HG03095 (cell line): ENCODE measurements at regions not wholly inside any gene's neighbourhood (a gene's known extent, or its start where the extent isn't known, plus 50 kb on each side); places are given as distances from the start of the nearest gene placed in this dataset.
"Not testable (repeated sequence)": the region's sequence is repeated elsewhere in the genome, so short reads cannot be mapped to it uniquely, and the experiment has no call there.

Experiments
- ATAC-seq: cut with Tn5 transposase; IDR thresholded peaks from one replicate; pipeline ENCODE4 v1.9.1; 2021; ENCODE audit warnings: moderate library complexity; ENCODE audit not compliant: unreplicated experiment

GRCh38 chr2:176423819-176424218 lies 154.6 kb downstream of the MTX2 start:
- ATAC-seq: no peak

DNA sequence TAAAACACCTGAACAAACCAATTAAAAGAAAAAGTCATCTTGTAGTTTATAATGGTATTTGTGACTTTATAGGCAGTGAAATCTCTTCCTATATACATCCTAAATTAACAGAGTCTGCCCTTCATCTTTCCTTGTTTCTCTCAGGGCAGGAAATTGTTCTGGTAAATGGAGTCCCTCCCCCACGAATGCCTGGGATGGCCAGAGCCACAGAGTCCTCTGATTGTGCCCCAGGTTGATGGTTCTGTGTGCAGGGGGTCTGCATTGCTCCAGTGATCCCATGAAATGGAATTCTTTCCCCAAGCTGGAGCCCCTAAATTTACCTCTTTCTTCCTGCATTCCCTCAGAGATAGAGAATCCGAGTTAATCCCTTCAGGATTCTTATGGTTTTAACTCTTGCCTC lies 155.5 kb downstream of the MTX2 start:
- no peak for ATAC-seq

DNA sequence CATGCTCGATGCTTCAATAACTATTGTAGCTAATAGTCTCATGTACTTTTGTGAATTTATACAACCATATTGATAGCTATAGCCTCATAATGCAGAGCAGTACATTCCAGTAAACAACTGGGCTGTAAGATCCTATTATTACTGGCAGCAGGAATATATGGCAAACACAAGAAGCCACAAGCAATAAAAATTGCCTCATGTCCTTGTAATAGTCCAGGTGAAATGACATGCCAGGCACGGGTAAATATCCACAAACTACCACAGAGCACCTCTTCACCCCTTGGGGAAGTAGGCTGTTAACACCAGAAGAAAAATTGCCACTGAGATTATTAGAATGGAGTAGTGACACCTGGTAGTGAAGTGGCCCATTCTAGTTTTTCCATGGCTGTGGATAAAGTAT lies 158.3 kb downstream of the MTX2 start:
- no peak for ATAC-seq

DNA sequence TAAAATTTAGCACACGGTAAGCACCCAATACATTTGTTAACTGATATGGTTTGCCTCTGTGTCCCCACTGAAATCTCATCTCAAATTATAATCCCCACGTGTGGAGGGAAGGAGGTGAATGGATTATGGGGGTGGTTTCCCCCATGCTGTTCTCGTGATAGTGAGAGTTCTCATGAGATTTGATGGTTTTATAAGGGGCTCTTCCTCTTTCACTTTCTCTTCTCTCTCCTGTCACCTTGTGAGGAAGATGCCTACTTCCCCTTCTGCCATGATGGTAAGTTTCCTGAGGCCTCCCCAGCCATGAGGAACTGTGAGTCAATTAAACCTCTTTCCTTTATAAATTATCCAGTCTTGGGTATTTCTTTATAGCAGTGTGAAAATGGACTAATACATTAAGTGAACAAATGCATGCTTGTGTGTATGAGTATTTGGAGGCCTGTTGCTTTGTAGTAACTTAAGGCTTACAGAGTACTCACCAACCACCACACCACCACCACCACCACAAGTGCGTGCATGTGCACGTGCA lies 159.8 kb downstream of the MTX2 start:
- ATAC-seq: not testable (repeated sequence)

- ATAC-seq: no peak
These were observed 163.2 kb downstream of the MTX2 start for GRCh38 chr2:176432434-176432833.

GRCh38 chr2:176435729-176436128 lies 166.5 kb downstream of the MTX2 start:
- no peak for ATAC-seq

GRCh38 chr2:176443946-176444345 lies 174.7 kb downstream of the MTX2 start:
- ATAC-seq: no peak

GRCh38 chr2:176445956-176446355 lies 176.7 kb downstream of the MTX2 start:
- ATAC-seq: no peak

- no peak for ATAC-seq
These were observed 177.6 kb downstream of the MTX2 start for GRCh38 chr2:176446718-176447414.

- no peak for ATAC-seq
These were observed 178.4 kb downstream of the MTX2 start for GRCh38 chr2:176447616-176448015.

DNA sequence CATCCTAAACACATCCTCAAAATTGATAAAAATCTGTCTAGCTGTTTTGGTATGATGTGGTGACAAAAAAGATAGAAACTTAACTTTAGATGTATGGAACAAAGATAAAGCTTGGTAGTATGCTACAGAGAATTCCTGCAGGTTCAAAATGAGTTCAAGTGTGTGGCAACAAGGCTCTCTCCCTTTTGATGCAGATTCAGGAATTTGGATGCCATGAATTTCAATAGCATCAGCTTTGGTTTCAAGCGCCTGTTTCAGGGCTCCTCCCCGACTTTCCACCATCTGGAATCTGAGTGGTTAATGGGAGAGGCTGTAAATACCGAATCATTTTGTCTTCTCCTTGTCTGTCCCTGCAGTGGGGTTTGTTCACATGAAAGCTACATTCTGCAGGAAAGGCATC lies 180.6 kb downstream of the MTX2 start:
- ATAC-seq: no peak

GRCh38 chr2:176453784-176454183 lies 184.5 kb downstream of the MTX2 start:
- no peak for ATAC-seq

DNA sequence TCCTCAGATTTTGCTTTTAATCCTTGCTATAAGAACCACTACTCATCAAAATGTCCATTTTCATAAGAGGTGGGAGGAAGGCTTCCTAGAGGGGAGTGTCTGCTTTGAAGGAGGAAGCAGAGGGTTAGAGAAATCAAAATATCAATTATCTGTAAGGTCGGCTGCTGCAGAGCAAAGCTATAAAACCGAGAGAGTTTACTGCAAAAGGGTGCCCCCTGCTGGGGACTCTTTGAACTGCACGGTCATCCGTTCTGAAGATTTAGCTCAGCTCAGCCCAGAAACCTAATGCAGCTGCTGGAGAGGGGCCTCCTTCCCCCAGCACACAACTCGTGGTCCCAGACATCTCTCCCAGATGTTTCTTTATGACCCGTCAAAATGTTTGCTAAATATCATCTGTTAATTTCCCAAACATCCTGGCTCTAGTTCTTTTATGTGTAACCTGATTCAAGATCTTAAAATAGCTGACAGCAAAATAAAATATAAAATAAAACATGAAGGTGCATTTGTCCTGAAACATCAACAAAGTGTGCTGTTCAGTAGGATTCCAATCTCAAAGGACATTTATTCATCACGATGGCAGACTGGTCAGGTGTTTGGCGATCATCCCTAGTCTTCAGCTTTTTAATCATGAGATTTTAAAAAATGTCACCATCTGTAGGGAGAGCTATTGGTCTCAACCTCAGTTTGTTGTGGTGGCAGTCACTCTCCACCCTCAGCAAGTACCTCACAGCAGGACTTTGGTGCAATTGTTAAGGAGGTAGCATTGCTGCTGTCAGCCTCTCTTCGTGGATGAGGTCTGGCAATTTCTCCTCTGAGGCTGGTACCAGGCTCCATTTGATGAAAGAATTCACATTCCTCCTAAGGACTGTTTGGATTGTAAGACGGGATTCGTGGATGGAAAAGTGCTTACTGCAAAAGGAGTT lies 185.9 kb downstream of the MTX2 start:
- peak; percentile 72 for ATAC-seq

- no peak for ATAC-seq
These were observed 186.6 kb downstream of the MTX2 start for GRCh38 chr2:176455816-176456291.

- ATAC-seq: no peak
These were observed 188.2 kb downstream of the MTX2 start for GRCh38 chr2:176457481-176457880.

- ATAC-seq: no peak
These were observed 192.0 kb downstream of the MTX2 start for GRCh38 chr2:176461098-176461808.

- no peak for ATAC-seq
These were observed 192.8 kb downstream of the MTX2 start for GRCh38 chr2:176461809-176462670.

DNA sequence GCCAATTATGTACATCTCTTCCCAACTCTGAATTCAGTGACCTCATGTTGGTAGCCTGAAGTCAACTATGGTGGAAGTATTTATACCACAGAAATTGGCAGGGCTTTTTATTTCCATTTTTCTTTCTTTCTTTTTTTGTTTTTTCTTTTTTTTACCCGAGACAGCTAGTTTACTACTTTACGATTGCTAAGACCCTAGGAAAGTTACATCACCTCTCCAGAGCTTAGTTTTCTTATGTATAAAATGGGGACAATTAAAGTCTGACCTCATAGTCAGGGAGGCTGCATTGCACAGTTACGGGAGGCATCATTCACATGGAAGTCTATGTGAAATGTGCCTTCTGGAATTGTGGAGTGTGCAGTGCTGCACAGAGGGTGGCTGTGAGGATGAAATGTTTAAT lies 194.3 kb downstream of the MTX2 start:
- ATAC-seq: no peak

DNA sequence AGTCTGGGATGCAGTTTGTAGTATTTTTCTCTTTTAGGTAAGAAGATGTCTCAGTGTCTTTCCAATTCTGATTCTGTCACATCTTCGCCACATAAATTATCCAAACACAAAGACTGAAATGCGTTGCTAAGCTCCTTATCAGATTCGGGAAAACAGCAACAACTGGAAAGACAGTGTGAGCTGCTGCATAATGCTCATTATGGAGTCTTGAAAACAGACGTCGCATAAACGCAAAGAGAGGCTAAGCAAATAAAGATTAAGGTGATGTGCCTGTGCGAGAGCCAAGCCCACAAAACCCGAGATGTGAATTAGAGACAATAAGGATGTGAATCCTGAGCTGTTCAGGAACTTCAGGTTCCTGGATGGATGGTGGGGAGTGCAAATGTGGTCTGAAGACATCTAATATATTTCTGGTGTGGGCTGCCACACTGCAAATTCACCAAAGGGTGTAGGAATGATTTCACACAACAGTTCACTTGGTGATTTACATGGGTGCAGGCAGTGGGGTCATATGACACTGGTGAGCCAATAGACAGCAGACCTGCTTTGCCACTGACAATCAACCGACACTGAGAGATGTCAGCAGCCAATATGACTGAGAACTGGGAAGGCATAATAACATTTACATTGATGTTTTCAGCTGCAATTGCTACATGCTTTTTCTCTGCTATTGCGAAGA lies 195.8 kb downstream of the MTX2 start:
- no peak for ATAC-seq
